ENCODE measurements at regions not wholly inside any gene's neighbourhood (a gene's known extent, or its start where the extent isn't known, plus 50 kb on each side); places are given as distances from the start of the nearest gene placed in this dataset.

DNA sequence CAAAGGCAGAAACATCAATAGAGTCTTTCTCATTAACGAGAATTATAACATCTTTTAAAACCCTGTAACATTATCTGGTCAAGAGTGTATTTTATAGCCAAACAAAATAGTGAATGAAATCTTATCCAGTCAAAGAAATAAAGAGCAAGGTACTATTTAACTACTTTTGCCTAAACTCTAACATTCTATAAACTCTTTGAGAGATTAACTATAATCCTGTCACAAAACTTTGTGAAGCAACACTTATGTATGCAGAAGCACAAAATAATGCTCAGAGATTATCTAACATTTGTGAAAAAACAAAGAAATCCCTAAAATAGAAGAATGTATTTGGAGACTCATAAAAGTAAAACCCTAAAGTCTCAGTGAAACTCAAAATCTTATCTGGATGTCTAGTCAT lies 124.4 kb upstream of the LUZP2 start:
- intact Hi-C loops (cut with DNase I): no loop called here
- H3K36me3 ChIP-seq (ENCODE audit: insufficient read depth in 1 of 2, low read depth in 1 of 2): no peaks in the 10 kb centered on the region

DNA sequence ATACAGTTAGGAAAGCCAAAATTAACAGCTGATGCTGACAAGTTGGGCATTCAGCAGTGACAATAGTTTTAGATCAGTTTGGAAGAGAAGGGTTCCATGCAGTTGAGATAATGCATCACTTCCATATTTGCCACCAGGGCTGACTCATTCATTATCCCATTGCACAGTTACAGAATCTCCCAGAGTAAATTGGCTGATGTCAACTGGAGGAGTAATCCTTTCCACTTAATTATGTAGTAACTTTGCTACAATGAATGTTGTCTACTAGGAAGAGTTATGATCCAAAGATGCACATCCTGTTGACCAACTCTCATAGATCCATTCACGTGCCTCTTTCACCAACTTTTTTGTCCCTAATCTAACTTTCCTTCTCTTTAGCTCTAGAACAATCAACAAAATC lies 123.3 kb upstream of the LUZP2 start:
- Histone ChIP-seq H3K27me3 (ENCODE audit: insufficient read depth in 3 of 3, low read length in 2 of 3) (no peaks in the 10 kb centered on the region), H3K4me1 (no peaks in the 10 kb centered on the region), H3K27ac (no peak overlapping the region), H3K4me3 (no peak overlapping the region), H3K36me3 (ENCODE audit: insufficient read depth in 1 of 2, low read depth in 1 of 2) (no peaks in the 10 kb centered on the region), H3K9me3 (no peaks in the 10 kb centered on the region)
- DNase-seq: no peak
- ATAC-seq: no peak
- TF ChIP-seq, protein P1, sequence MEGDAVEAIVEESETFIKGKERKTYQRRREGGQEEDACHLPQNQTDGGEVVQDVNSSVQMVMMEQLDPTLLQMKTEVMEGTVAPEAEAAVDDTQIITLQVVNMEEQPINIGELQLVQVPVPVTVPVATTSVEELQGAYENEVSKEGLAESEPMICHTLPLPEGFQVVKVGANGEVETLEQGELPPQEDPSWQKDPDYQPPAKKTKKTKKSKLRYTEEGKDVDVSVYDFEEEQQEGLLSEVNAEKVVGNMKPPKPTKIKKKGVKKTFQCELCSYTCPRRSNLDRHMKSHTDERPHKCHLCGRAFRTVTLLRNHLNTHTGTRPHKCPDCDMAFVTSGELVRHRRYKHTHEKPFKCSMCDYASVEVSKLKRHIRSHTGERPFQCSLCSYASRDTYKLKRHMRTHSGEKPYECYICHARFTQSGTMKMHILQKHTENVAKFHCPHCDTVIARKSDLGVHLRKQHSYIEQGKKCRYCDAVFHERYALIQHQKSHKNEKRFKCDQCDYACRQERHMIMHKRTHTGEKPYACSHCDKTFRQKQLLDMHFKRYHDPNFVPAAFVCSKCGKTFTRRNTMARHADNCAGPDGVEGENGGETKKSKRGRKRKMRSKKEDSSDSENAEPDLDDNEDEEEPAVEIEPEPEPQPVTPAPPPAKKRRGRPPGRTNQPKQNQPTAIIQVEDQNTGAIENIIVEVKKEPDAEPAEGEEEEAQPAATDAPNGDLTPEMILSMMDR (IDR thresholded peaks at IDR 0.05): no peak
- WGBS, 3 donors: 70 to 75% (median 71%) methylated on average over 1 of the region's 1 CpG
- intact Hi-C loops (cut with DNase I): no loop called here

More for the DNA sequence above, 124.4 kb upstream of the LUZP2 start:
- DNase-seq (no peak), ATAC-seq (no peak)
- no peaks in the 10 kb centered on the region for H3K9me3 ChIP-seq
- no peak overlapping the region for H3K27ac ChIP-seq
- TF ChIP-seq, protein P1 (IDR thresholded peaks at IDR 0.05): no peak
- no peaks in the 10 kb centered on the region for H3K4me1 ChIP-seq
- H3K4me3 ChIP-seq: no peak overlapping the region
- no peaks in the 10 kb centered on the region for H3K27me3 ChIP-seq (ENCODE audit: insufficient read depth in 3 of 3, low read length in 2 of 3)
- 49 to 58% (median 51%) methylated on average over 1 of the region's 1 CpG for WGBS, 3 donors

DNA sequence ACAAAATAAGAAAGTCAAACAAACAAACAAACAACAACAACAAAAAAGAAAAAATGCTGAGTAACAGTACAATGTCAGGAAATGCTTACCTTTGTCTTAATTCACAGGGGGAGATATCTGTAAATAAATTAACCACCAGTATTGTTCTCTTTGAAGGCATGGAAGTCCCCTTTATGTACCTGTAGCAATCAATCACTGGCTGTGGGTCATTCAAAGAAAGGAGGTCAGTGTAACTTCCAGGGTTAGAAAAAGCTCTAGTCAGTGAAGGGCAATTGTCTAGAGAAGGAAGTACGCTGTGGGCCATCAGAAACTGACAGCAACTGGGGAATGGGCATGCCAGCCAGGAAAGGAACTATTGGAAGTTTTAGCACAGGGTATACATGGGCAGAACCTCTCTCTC lies 121.5 kb upstream of the LUZP2 start:
- H3K4me1 ChIP-seq: no peaks in the 10 kb centered on the region
- WGBS, 3 donors: 44 to 78% (median 60%) methylated on average over 1 of the region's 1 CpG
- no peaks in the 10 kb centered on the region for H3K9me3 ChIP-seq
- ATAC-seq: no peak
- no peaks in the 10 kb centered on the region for H3K27me3 ChIP-seq (ENCODE audit: insufficient read depth in 3 of 3, low read length in 2 of 3)
- H3K36me3 ChIP-seq (ENCODE audit: insufficient read depth in 1 of 2, low read depth in 1 of 2): no peaks in the 10 kb centered on the region
- intact Hi-C loops (cut with DNase I): no loop called here
- no peak for DNase-seq
- no peak overlapping the region for H3K27ac ChIP-seq
- TF ChIP-seq, protein P1 (IDR thresholded peaks at IDR 0.05): no peak
- H3K4me3 ChIP-seq: no peak overlapping the region

DNA sequence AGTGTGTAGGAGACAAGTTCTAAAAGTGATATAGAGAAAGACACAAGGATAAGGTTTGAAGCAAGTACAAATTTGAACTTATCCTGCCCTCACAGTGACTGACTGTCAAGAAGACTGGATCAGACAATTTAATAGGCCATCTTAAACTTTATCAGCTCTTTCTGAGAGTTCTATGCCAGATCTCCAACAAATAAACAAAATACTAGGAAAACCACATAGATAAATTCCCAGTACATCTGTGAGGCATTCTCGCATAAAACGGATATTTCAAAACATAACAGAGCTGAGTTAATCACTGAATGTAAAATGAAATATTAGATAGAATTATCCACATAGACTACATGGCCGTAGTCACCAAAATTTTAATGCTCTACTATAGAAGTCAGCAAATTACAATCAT lies 120.9 kb upstream of the LUZP2 start:
- no peak for DNase-seq
- intact Hi-C loops (cut with DNase I): no loop called here
- 80 to 89% (median 84%) methylated on average over 3 of the region's 3 CpGs for WGBS, 3 donors
- no peaks in the 10 kb centered on the region for H3K36me3 ChIP-seq (ENCODE audit: insufficient read depth in 1 of 2, low read depth in 1 of 2)
- no peaks in the 10 kb centered on the region for H3K9me3 ChIP-seq
- no peak for ATAC-seq
- H3K4me1 ChIP-seq: no peaks in the 10 kb centered on the region
- TF ChIP-seq, protein P1 (IDR thresholded peaks at IDR 0.05): no peak
- H3K27ac ChIP-seq: no peak overlapping the region
- H3K4me3 ChIP-seq: no peak overlapping the region
- H3K27me3 ChIP-seq (ENCODE audit: insufficient read depth in 3 of 3, low read length in 2 of 3): no peaks in the 10 kb centered on the region

DNA sequence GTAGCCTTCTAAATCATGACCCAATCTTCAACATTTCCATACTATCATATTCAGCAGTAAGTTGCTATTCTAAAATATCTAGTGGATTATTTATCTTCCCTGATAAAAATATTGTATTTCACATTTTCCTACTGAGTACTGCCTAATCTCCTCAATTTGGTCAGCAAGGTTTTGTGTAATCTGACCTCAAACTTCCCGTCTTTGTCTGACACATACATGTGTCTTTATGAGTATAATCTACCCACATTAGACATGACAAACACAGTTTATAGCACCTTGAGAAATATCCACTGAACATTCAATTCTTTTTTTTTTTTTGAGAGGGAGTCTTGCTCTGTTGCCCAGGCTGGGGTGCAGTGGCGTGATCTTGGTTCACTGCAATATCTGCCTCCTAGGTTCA lies 113.7 kb upstream of the LUZP2 start:
- no peak for DNase-seq
- no peaks in the 10 kb centered on the region for H3K27me3 ChIP-seq (ENCODE audit: insufficient read depth in 3 of 3, low read length in 2 of 3)
- no peaks in the 10 kb centered on the region for H3K9me3 ChIP-seq
- ATAC-seq: no peak
- 74 to 79% (median 77%) methylated on average over 2 of the region's 2 CpGs for WGBS, 3 donors
- no peaks in the 10 kb centered on the region for H3K4me1 ChIP-seq
- TF ChIP-seq, protein P1 (IDR thresholded peaks at IDR 0.05): no peak
- intact Hi-C loops (cut with DNase I): no loop called here
- no peak overlapping the region for H3K4me3 ChIP-seq
- no peaks in the 10 kb centered on the region for H3K36me3 ChIP-seq (ENCODE audit: insufficient read depth in 1 of 2, low read depth in 1 of 2)
- no peak overlapping the region for H3K27ac ChIP-seq
